ENCODE measurements at regions not wholly inside any gene's neighbourhood (a gene's known extent, or its start where the extent isn't known, plus 50 kb on each side); places are given as distances from the start of the nearest gene placed in this dataset.

GRCh38 chr6:154920495-154921200 lies 74.5 kb upstream of the TIAM2 start:
- no peak for TF ChIP-seq CTCF (IDR thresholded peaks at IDR 0.05; ENCODE audit: borderline replicate concordance, extremely low read depth, low read length, poor library complexity, severe bottlenecking)
- no peak for TF ChIP-seq EZH2 (IDR thresholded peaks at IDR 0.05; ENCODE audit: borderline replicate concordance, low read depth, low read length, severe bottlenecking)
